ENCODE measurements at regions not wholly inside any gene's neighbourhood (a gene's known extent, or its start where the extent isn't known, plus 50 kb on each side); places are given as distances from the start of the nearest gene placed in this dataset.
"Not testable (repeated sequence)": the region's sequence is repeated elsewhere in the genome, so short reads cannot be mapped to it uniquely, and the experiment has no call there.

DNA sequence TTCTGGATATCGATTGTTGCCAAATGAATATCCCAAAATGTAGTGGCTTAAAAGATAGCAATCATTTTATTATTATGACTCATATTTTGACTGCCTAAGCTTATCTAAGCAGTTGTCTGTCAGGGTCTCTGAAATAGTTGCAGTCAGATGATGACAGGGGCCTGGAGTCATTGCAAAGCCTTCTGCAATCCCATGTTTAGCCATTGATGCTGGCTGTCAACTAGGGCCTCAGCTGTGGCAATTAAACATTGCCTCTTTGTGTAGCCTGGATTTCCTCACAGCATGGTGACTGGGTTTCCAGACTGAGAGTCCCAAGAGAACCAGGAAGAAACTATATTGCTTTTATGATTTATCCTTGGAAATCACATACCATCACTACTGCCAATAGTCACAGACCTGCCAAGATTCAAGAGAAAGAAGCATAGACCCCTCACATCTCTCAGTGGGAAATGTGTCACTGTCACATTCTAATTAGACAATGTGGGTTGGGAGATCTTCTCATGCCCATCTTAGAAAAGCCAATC lies 227.3 kb upstream of the NOCT start:
- no peak for DNase-seq (ENCODE audit: low read depth)
- H3K4me3 ChIP-seq (ENCODE audit: low read depth, low read length) = no peak overlapping the region
- TF ChIP-seq POLR2A (IDR thresholded peaks at IDR 0.05; ENCODE audit: extremely low read depth, insufficient read length) (no peak), MYC (IDR thresholded peaks at IDR 0.05; ENCODE audit: low read depth, low read length) (no peak), CTCF (IDR thresholded peaks at IDR 0.05; ENCODE audit: low read depth, low read length) (no peak), MAX (IDR thresholded peaks at IDR 0.05; ENCODE audit: low read depth, low read length) (no peak)

GRCh38 chr4:138779761-138780160 lies 235.8 kb upstream of the NOCT start:
- not testable (repeated sequence) for DNase-seq (ENCODE audit: low read depth); H3K4me3 ChIP-seq (ENCODE audit: low read depth, low read length)

- H3K4me3 ChIP-seq (ENCODE audit: low read depth, low read length) = no peak overlapping the region
- TF ChIP-seq MAX (IDR thresholded peaks at IDR 0.05; ENCODE audit: low read depth, low read length) (no peak), CTCF (IDR thresholded peaks at IDR 0.05; ENCODE audit: low read depth, low read length) (no peak), MYC (IDR thresholded peaks at IDR 0.05; ENCODE audit: low read depth, low read length) (no peak), POLR2A (IDR thresholded peaks at IDR 0.05; ENCODE audit: extremely low read depth, insufficient read length) (no peak)
- DNase-seq (ENCODE audit: low read depth) = peak; percentile 23
These were observed 239.7 kb upstream of the NOCT start for GRCh38 chr4:138775890-138776289.

DNA sequence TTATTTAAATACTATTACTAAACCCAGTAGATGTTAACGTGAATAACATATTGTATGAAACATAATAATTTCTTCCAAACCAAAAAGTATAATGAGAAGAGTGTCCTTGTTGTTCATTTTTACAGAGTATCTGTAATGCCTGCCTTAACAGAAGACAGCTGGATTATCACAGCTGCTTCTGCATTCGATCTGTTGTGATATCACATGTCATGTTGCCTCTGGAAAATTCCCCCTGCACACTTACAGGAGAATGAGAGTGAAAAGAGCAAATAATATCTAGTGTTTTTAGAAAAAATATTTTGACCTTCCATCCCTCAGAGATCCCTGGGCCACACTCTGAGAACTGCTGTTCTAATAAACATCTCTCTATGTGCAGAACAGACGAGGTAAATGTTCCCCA lies 240.1 kb upstream of the NOCT start:
- no peak overlapping the region for H3K4me3 ChIP-seq (ENCODE audit: low read depth, low read length)
- DNase-seq (ENCODE audit: low read depth) = no peak
- TF ChIP-seq MYC (IDR thresholded peaks at IDR 0.05; ENCODE audit: low read depth, low read length) (no peak), POLR2A (IDR thresholded peaks at IDR 0.05; ENCODE audit: extremely low read depth, insufficient read length) (no peak), MAX (IDR thresholded peaks at IDR 0.05; ENCODE audit: low read depth, low read length) (no peak), CTCF (IDR thresholded peaks at IDR 0.05; ENCODE audit: low read depth, low read length) (no peak)

GRCh38 chr4:138774940-138775339 lies 240.6 kb upstream of the NOCT start:
- no peak overlapping the region for H3K4me3 ChIP-seq (ENCODE audit: low read depth, low read length)
- TF ChIP-seq MAX (IDR thresholded peaks at IDR 0.05; ENCODE audit: low read depth, low read length) (no peak), MYC (IDR thresholded peaks at IDR 0.05; ENCODE audit: low read depth, low read length) (no peak), CTCF (IDR thresholded peaks at IDR 0.05; ENCODE audit: low read depth, low read length) (no peak), POLR2A (IDR thresholded peaks at IDR 0.05; ENCODE audit: extremely low read depth, insufficient read length) (no peak)

DNA sequence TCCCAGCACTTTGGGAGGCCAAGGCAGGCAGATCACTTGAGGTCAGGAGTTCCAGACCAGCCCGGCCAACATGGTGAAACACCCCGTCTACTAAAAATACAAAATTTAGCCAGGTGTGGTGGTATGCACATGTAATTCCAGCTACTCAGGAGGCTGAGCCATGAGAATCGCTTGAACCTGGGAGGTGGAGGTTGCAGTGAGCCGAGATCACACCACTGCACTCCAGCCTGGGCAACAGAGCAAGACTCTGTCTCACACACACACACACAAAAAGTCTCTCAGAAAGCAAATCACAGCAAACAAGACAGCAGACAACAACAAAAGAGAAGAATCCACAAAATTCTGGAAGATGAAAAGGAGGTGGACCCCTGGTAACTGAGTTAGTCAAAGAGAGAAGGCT lies 241.5 kb upstream of the NOCT start:
- not testable (repeated sequence) for DNase-seq (ENCODE audit: low read depth); H3K4me3 ChIP-seq (ENCODE audit: low read depth, low read length)

More at GRCh38 chr4:138774940-138775339, 240.6 kb upstream of the NOCT start:
- no peak for DNase-seq (ENCODE audit: low read depth)

GRCh38 chr4:138773321-138773720 lies 242.3 kb upstream of the NOCT start:
- TF ChIP-seq MAX (IDR thresholded peaks at IDR 0.05; ENCODE audit: low read depth, low read length) (no peak), CTCF (IDR thresholded peaks at IDR 0.05; ENCODE audit: low read depth, low read length) (no peak), MYC (IDR thresholded peaks at IDR 0.05; ENCODE audit: low read depth, low read length) (no peak), POLR2A (IDR thresholded peaks at IDR 0.05; ENCODE audit: extremely low read depth, insufficient read length) (no peak)
- DNase-seq (ENCODE audit: low read depth) = no peak
- H3K4me3 ChIP-seq (ENCODE audit: low read depth, low read length) = no peak overlapping the region
